Activated naive CD4-positive, alpha-beta T cell treated with anti-CD3 and anti-CD28 coated beads for 36 hours (primary cell): ENCODE measurements at regions not wholly inside any gene's neighbourhood (a gene's known extent, or its start where the extent isn't known, plus 50 kb on each side); places are given as distances from the start of the nearest gene placed in this dataset.

Experiments used
- CTCF ChIA-PET: fragments of 350-600 bp; sonication (Branson Sonifier 250); formaldehyde crosslinking; loops from one replicate; lab custom pipeline; 2021; ENCODE audit warnings: antibody characterized with exemption; lab: Charles Lee
- DNase-seq: peaks from one replicate; pipeline ENCODE4 v3.0.0-alpha.2; 2020
- H3K27ac Mint-ChIP-seq: one replicate; pipeline ENCODE4 v1.8.0; 2021; ENCODE audit warnings: mild to moderate bottlenecking, mixed read lengths
- H3K27me3 Mint-ChIP-seq: one replicate; pipeline ENCODE4 v1.8.0; 2021; ENCODE audit warnings: low read depth, mixed read lengths
- H3K36me3 Mint-ChIP-seq: one replicate; pipeline ENCODE4 v1.8.0; 2021; ENCODE audit warnings: low read depth, mixed read lengths
- H3K4me1 Mint-ChIP-seq: one replicate; pipeline ENCODE4 v1.8.0; 2021; ENCODE audit warnings: low read depth, mixed read lengths
- H3K4me3 Mint-ChIP-seq: one replicate; pipeline ENCODE4 v1.8.0; 2021; ENCODE audit warnings: mild to moderate bottlenecking, moderate library complexity, mixed read lengths
- H3K9me3 Mint-ChIP-seq: one replicate; pipeline ENCODE4 v1.8.0; 2021; ENCODE audit warnings: mixed read lengths
- intact Hi-C: fragments of 100-400 bp; cut with micrococcal nuclease; formaldehyde crosslinking; loops from one replicate; pipeline ENCODE4 v1.15.1; 2023

GRCh38 chr9:13500034-13500433, 220.5 kb upstream of the MPDZ start:
- Mint-ChIP-seq H3K4me1 (no peaks in the 10 kb centered on the region), H3K9me3 (peaks cover 6% of the 10 kb centered on the region), H3K27me3 (no peaks in the 10 kb centered on the region), H3K27ac (no peak overlapping the region), H3K4me3 (no peak overlapping the region), H3K36me3 (no peaks in the 10 kb centered on the region)
- DNase-seq: no peak
- intact Hi-C loops: no loop called here
- CTCF ChIA-PET: no interaction called here

DNA sequence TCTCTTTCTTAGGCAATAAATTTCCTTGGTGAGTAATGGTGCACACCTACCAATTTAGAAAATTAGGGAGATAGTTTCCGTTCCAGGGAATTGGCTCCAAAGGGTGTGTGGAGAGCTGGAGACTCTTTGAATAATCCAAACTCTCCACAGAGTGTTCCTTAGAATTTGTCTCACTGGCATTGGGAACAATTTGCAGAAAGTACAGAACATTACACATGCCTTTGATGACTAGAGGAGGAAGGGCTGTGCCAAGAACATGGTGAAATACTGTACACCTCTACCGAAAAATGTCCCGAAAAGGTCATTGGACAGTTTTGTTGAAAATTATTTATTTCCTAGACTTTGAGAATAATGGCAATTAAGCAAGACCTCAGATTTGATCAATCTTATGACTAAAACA, 214.2 kb upstream of the MPDZ start:
- H3K27me3 Mint-ChIP-seq: no peaks in the 10 kb centered on the region
- intact Hi-C loops: no loop called here
- DNase-seq: no peak
- no peaks in the 10 kb centered on the region for H3K4me1 Mint-ChIP-seq
- peaks cover 6% of the 10 kb centered on the region for H3K9me3 Mint-ChIP-seq
- no peaks in the 10 kb centered on the region for H3K36me3 Mint-ChIP-seq
- no peak overlapping the region for H3K27ac Mint-ChIP-seq
- no peak overlapping the region for H3K4me3 Mint-ChIP-seq
- CTCF ChIA-PET: no interaction called here

DNA sequence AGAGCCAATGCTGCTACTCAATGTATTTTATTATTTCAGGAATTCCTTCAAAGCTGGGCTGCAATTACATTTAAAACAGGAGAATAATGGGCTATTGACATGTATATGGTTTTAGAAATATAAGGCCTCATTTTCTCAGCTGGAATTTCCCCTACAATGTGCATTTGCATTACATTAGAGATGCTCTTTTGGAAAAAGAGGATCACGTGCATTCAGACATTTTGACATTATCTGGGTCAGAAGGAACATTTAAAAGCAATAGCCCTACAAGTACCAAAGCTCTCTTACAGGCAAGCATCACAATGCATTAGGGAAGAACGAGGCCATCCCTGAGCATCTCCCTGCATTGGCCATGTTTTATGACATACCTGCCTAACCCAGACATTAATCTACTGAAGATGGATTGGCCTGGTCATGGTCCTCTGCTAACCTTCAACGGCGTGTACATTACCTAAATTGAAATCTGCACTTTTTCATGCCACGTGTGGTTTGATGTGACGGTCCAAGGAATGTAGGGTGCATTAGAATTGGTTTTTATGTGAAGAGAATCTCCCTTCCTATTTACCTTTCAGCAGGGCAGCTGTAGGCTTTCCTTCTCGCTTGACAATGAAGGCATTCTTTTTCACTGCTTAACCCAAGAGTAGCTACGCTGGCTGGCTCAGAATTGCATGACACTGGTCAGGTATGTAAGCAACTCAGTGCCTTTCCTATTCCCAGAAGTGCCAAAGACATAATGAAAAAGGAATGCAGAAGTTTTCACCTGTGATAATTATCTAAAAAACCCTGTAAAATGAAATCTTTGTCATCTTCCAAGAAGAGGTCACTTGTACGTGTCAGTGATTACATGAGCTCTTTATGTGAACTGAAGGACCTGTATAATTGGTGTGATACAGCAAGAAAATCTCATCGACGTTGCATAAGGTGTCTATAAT, 212.3 kb upstream of the MPDZ start:
- no peak overlapping the region for H3K4me3 Mint-ChIP-seq
- H3K9me3 Mint-ChIP-seq: peaks cover 5% of the 10 kb centered on the region
- CTCF ChIA-PET: no interaction called here
- no peak overlapping the region for H3K27ac Mint-ChIP-seq
- no peak for DNase-seq
- intact Hi-C loops: no loop called here
- no peaks in the 10 kb centered on the region for H3K27me3 Mint-ChIP-seq
- H3K4me1 Mint-ChIP-seq: no peaks in the 10 kb centered on the region
- H3K36me3 Mint-ChIP-seq: no peaks in the 10 kb centered on the region

- Mint-ChIP-seq H3K36me3 (no peaks in the 10 kb centered on the region), H3K4me3 (no peak overlapping the region), H3K4me1 (no peaks in the 10 kb centered on the region), H3K9me3 (peaks cover 5% of the 10 kb centered on the region), H3K27me3 (no peaks in the 10 kb centered on the region), H3K27ac (no peak overlapping the region)
- CTCF ChIA-PET: no interaction called here
- intact Hi-C loops: no loop called here
- DNase-seq: no peak
These were observed 211.6 kb upstream of the MPDZ start for GRCh38 chr9:13491138-13491492.

- no peaks in the 10 kb centered on the region for H3K4me1 Mint-ChIP-seq
- CTCF ChIA-PET: no interaction called here
- no peaks in the 10 kb centered on the region for H3K27me3 Mint-ChIP-seq
- no peak overlapping the region for H3K27ac Mint-ChIP-seq
- no peak overlapping the region for H3K4me3 Mint-ChIP-seq
- no peaks in the 10 kb centered on the region for H3K36me3 Mint-ChIP-seq
- DNase-seq: no peak
- peaks cover 4% of the 10 kb centered on the region for H3K9me3 Mint-ChIP-seq
- intact Hi-C loops: no loop called here
These were observed 208.4 kb upstream of the MPDZ start for GRCh38 chr9:13487936-13488335.

GRCh38 chr9:13487498-13487897, 208.0 kb upstream of the MPDZ start:
- Mint-ChIP-seq H3K27ac (no peak overlapping the region), H3K4me1 (no peaks in the 10 kb centered on the region), H3K27me3 (no peaks in the 10 kb centered on the region), H3K36me3 (no peaks in the 10 kb centered on the region), H3K4me3 (no peak overlapping the region), H3K9me3 (peaks cover 4% of the 10 kb centered on the region)
- DNase-seq: no peak
- intact Hi-C loops: no loop called here
- CTCF ChIA-PET: no interaction called here

- no peaks in the 10 kb centered on the region for H3K27me3 Mint-ChIP-seq
These were observed 207.6 kb upstream of the MPDZ start for GRCh38 chr9:13487071-13487470.

GRCh38 chr9:13485068-13485596, 205.6 kb upstream of the MPDZ start:
- Mint-ChIP-seq H3K9me3 (peaks cover 4% of the 10 kb centered on the region), H3K4me3 (no peak overlapping the region), H3K27ac (no peak overlapping the region), H3K27me3 (no peaks in the 10 kb centered on the region), H3K4me1 (no peaks in the 10 kb centered on the region), H3K36me3 (no peaks in the 10 kb centered on the region)
- intact Hi-C loops: no loop called here
- DNase-seq: no peak
- CTCF ChIA-PET: no interaction called here

More at GRCh38 chr9:13487071-13487470, 207.6 kb upstream of the MPDZ start:
- no peak for DNase-seq
- H3K36me3 Mint-ChIP-seq: no peaks in the 10 kb centered on the region
- no peak overlapping the region for H3K4me3 Mint-ChIP-seq
- H3K4me1 Mint-ChIP-seq: no peaks in the 10 kb centered on the region
- H3K27ac Mint-ChIP-seq: no peak overlapping the region
- CTCF ChIA-PET: no interaction called here
- peaks cover 4% of the 10 kb centered on the region for H3K9me3 Mint-ChIP-seq
- intact Hi-C loops: no loop called here

DNA sequence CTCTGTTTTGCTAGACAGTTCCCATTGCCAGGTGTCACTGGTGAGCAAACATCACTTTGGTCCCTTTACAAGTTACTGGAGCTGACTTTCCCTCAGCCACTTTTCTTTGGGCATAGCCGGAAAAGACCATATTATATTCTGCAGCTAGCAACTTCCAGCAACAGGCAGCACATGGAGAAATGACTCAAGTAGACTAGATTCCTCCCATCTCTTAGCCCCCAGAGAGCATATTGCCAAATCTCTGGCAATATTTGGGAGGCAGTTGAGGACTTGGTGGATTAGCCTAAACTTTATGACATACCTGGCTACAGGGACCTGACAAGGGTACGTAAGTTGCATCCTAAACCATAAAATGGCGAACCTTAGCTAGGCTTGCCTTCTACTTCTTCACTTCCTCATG, 204.7 kb upstream of the MPDZ start:
- no peak for DNase-seq
- CTCF ChIA-PET: no interaction called here
- intact Hi-C loops: no loop called here
- H3K27ac Mint-ChIP-seq: no peak overlapping the region
- no peak overlapping the region for H3K4me3 Mint-ChIP-seq
- H3K27me3 Mint-ChIP-seq: no peaks in the 10 kb centered on the region
- no peaks in the 10 kb centered on the region for H3K36me3 Mint-ChIP-seq
- H3K9me3 Mint-ChIP-seq: peaks cover 4% of the 10 kb centered on the region
- no peaks in the 10 kb centered on the region for H3K4me1 Mint-ChIP-seq

DNA sequence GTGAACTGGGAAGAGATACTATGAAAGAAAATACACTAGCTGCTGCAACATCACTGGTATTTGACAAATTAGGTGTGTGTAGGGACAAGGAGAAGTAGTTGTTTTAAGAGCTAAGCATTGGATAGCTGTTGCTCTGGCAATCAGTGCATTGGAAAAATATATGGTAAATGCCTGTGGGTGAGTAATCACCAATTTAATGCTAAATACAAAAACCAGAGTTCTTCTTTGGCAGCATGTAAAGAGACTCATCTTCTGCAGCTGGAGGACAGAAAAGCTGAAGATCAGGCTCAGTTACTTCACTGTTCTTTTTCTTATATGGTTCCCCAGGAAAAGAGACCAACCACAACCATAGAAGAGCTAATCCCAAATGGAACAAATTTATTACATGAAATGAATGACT, 201.8 kb upstream of the MPDZ start:
- intact Hi-C loops: no loop called here
- Mint-ChIP-seq H3K4me1 (no peaks in the 10 kb centered on the region), H3K9me3 (peaks cover 4% of the 10 kb centered on the region), H3K27ac (no peak overlapping the region), H3K4me3 (no peak overlapping the region), H3K27me3 (no peaks in the 10 kb centered on the region), H3K36me3 (peaks cover 3% of the 10 kb centered on the region)
- CTCF ChIA-PET: no interaction called here
- DNase-seq: no peak

GRCh38 chr9:13480693-13481092, 201.2 kb upstream of the MPDZ start:
- H3K27ac Mint-ChIP-seq: no peak overlapping the region
- no peaks in the 10 kb centered on the region for H3K4me1 Mint-ChIP-seq
- intact Hi-C loops: no loop called here
- H3K36me3 Mint-ChIP-seq: peaks cover 3% of the 10 kb centered on the region
- H3K9me3 Mint-ChIP-seq: peaks cover 9% of the 10 kb centered on the region
- CTCF ChIA-PET: no interaction called here
- no peak overlapping the region for H3K4me3 Mint-ChIP-seq
- H3K27me3 Mint-ChIP-seq: no peaks in the 10 kb centered on the region
- DNase-seq: no peak

DNA sequence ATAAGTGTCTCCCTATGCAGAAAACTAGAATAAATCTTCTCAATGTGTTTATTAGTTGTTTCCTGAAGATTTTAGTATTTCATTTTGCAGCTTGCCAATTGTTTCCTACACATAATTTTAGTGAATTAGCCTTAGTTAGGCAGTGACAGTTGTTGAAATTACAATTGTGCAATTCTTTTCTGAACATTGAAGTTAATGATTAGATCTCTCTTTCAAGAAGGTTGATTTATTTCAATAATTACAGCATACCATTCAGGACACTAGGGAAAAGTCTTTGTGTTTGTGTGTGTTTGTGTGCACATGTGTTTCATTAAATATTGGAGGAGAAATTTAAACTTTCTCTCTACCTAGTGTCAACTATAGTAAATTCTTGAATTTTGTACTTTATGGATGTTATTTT, 199.6 kb upstream of the MPDZ start:
- CTCF ChIA-PET: no interaction called here
- Mint-ChIP-seq H3K36me3 (peaks cover 3% of the 10 kb centered on the region), H3K27ac (no peak overlapping the region), H3K9me3 (peaks cover 17% of the 10 kb centered on the region), H3K27me3 (no peaks in the 10 kb centered on the region), H3K4me1 (no peaks in the 10 kb centered on the region), H3K4me3 (no peak overlapping the region)
- intact Hi-C loops: no loop called here
- no peak for DNase-seq

GRCh38 chr9:13478639-13479038, 199.1 kb upstream of the MPDZ start:
- H3K27me3 Mint-ChIP-seq: no peaks in the 10 kb centered on the region
- CTCF ChIA-PET: interaction anchor here (0.5 kb wide), 1 partner anchor 1699 kb away, joined by 3 read pairs; no protein-coding TSS in a partner anchor
- H3K9me3 Mint-ChIP-seq: peaks cover 20% of the 10 kb centered on the region
- peaks cover 3% of the 10 kb centered on the region for H3K36me3 Mint-ChIP-seq
- H3K4me1 Mint-ChIP-seq: no peaks in the 10 kb centered on the region
- no peak overlapping the region for H3K4me3 Mint-ChIP-seq
- no peak for DNase-seq
- intact Hi-C loops: no loop called here
- no peak overlapping the region for H3K27ac Mint-ChIP-seq
